Tibial nerve (tissue), 4 donors: ENCODE measurements at regions not wholly inside any gene's neighbourhood (a gene's known extent, or its start where the extent isn't known, plus 50 kb on each side); places are given as distances from the start of the nearest gene placed in this dataset.

ENCODE experiments used
- DNase-seq, 2 donors: peaks; one replicate each; pipeline ENCODE4 v3.0.0-alpha.2; 2019; ENCODE audit warnings: low spot score in 2 of 2
- H3K27ac ChIP-seq, 4 donors: fragments of 200-600 bp; sonication (generic) in 3 of 4; one replicate each; pipeline ENCODE4 v1.5.1; 2017 to 2019; ENCODE audit warnings: mild to moderate bottlenecking in 1 of 4
- H3K27me3 ChIP-seq, 2 donors: fragments of 200-600 bp; sonication (generic) in 1 of 2; one replicate each; pipeline versions ENCODE4 v1.5.1 to v1.6.0; 2017 to 2019
- H3K36me3 ChIP-seq, 3 donors: fragments of 200-600 bp; sonication (generic); one replicate each; pipeline ENCODE4 v1.5.1; 2018 to 2019
- H3K4me1 ChIP-seq, 4 donors: fragments of 200-600 bp; sonication (generic) in 3 of 4; one replicate each; pipeline ENCODE4 v1.5.1; 2017 to 2019
- H3K4me3 ChIP-seq, 4 donors: fragments of 200-600 bp; sonication (generic) in 3 of 4; one replicate each; pipeline ENCODE4 v1.5.1; 2017 to 2019; ENCODE audit warnings: mild to moderate bottlenecking in 1 of 4, moderate library complexity in 1 of 4
- H3K9me3 ChIP-seq, 4 donors: fragments of 200-600 bp; sonication (generic) in 3 of 4; one replicate each; pipeline ENCODE4 v1.5.1; 2017 to 2019
- EP300 ChIP-seq, 2 donors: sonication (generic); formaldehyde crosslinking; IDR thresholded peaks; one replicate each; pipeline ENCODE4 v1.6.1; 2017; ENCODE audit warnings: antibody characterized with exemption in 2 of 2, mild to moderate bottlenecking in 1 of 2
- POLR2A ChIP-seq, 2 donors: fragments of 450-650 bp; IDR thresholded peaks; one replicate each; pipeline ENCODE4 v1.6.1; 2017; ENCODE audit warnings: antibody characterized with exemption in 2 of 2, mild to moderate bottlenecking in 2 of 2, moderate library complexity in 2 of 2
- WGBS, 2 donors: methylation state at CpG; one replicate each; pipeline ENCODE4 v1.1.5; 2018; 5-methylcytosine and 5-hydroxymethylcytosine counted together
- TF ChIP-seq, protein P1 (sequence below), 5 experiments: fragments of 200-600 bp in 3 of 5; fragments of 450-650 bp in 2 of 5; sonication (generic) in 3 of 5; IDR thresholded peaks; one replicate each; pipeline ENCODE4 v1.5.1; 2016 to 2019; ENCODE audit warnings: antibody characterized with exemption in 5 of 5, mild to moderate bottlenecking in 3 of 5, moderate library complexity in 2 of 5

GRCh38 chr6:112690497-112691202 is 343.5 kb downstream of the RFPL4B start:
- DNase-seq: no peak
- peaks cover 0 to 3% (median 0%) of the 10 kb centered on the region in 4 donors for H3K9me3 ChIP-seq
- no peaks in the 10 kb centered on the region for H3K27me3 ChIP-seq
- no peak overlapping the region for H3K4me3 ChIP-seq
- TF ChIP-seq POLR2A (IDR thresholded peaks at IDR 0.05) (no peak), EP300 (IDR thresholded peaks at IDR 0.05) (no peak)
- TF ChIP-seq, protein P1, sequence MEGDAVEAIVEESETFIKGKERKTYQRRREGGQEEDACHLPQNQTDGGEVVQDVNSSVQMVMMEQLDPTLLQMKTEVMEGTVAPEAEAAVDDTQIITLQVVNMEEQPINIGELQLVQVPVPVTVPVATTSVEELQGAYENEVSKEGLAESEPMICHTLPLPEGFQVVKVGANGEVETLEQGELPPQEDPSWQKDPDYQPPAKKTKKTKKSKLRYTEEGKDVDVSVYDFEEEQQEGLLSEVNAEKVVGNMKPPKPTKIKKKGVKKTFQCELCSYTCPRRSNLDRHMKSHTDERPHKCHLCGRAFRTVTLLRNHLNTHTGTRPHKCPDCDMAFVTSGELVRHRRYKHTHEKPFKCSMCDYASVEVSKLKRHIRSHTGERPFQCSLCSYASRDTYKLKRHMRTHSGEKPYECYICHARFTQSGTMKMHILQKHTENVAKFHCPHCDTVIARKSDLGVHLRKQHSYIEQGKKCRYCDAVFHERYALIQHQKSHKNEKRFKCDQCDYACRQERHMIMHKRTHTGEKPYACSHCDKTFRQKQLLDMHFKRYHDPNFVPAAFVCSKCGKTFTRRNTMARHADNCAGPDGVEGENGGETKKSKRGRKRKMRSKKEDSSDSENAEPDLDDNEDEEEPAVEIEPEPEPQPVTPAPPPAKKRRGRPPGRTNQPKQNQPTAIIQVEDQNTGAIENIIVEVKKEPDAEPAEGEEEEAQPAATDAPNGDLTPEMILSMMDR (IDR thresholded peaks at IDR 0.05): no peak
- WGBS, 2 donors: 21 to 22% methylated on average over 6 of the region's 6 CpGs
- H3K36me3 ChIP-seq: no peaks in the 10 kb centered on the region
- peaks cover 0 to 18% (median 0%) of the 10 kb centered on the region in 4 donors for H3K4me1 ChIP-seq
- H3K27ac ChIP-seq: no peak overlapping the region

- H3K4me3 ChIP-seq: no peak overlapping the region
- H3K4me1 ChIP-seq: peaks cover 0 to 18% (median 0%) of the 10 kb centered on the region in 4 donors
- H3K9me3 ChIP-seq: peaks cover 0 to 3% (median 0%) of the 10 kb centered on the region in 4 donors
- H3K27me3 ChIP-seq: no peaks in the 10 kb centered on the region
- TF ChIP-seq EP300 (IDR thresholded peaks at IDR 0.05) (no peak), POLR2A (IDR thresholded peaks at IDR 0.05) (no peak)
- TF ChIP-seq, protein P1 (IDR thresholded peaks at IDR 0.05): no peak
- H3K36me3 ChIP-seq: no peaks in the 10 kb centered on the region
- peak in 1 of 2 donors; percentile 5 for DNase-seq
- no peak overlapping the region for H3K27ac ChIP-seq
- WGBS, 2 donors: 0 to 7% methylated on average over 1 of the region's 1 CpG
Measured at GRCh38 chr6:112691289-112691688, 344.2 kb downstream of the RFPL4B start.

GRCh38 chr6:112695001-112695400 is 347.9 kb downstream of the RFPL4B start:
- TF ChIP-seq POLR2A (IDR thresholded peaks at IDR 0.05): no peak
- TF ChIP-seq EP300 (IDR thresholded peaks at IDR 0.05): no peak
- TF ChIP-seq, protein P1 (IDR thresholded peaks at IDR 0.05): no peak
- DNase-seq: no peak
- Histone ChIP-seq H3K4me1 (peaks cover 0 to 17% (median 0%) of the 10 kb centered on the region in 4 donors), H3K27ac (no peak overlapping the region), H3K9me3 (no peaks in the 10 kb centered on the region), H3K4me3 (no peak overlapping the region), H3K27me3 (no peaks in the 10 kb centered on the region), H3K36me3 (no peaks in the 10 kb centered on the region)
- WGBS, 2 donors: 31 to 36% methylated on average over 2 of the region's 2 CpGs

GRCh38 chr6:112697265-112697664 is 350.1 kb downstream of the RFPL4B start:
- no peak overlapping the region for H3K27ac ChIP-seq
- no peaks in the 10 kb centered on the region for H3K36me3 ChIP-seq
- WGBS, 2 donors: 95 to 100% methylated on average over 4 of the region's 4 CpGs
- no peaks in the 10 kb centered on the region for H3K4me1 ChIP-seq
- TF ChIP-seq, protein P1 (IDR thresholded peaks at IDR 0.05): no peak
- TF ChIP-seq POLR2A (IDR thresholded peaks at IDR 0.05): no peak
- TF ChIP-seq EP300 (IDR thresholded peaks at IDR 0.05): no peak
- DNase-seq: no peak
- no peaks in the 10 kb centered on the region for H3K9me3 ChIP-seq
- H3K27me3 ChIP-seq: no peaks in the 10 kb centered on the region
- H3K4me3 ChIP-seq: no peak overlapping the region

GRCh38 chr6:112701201-112701600 is 354.1 kb downstream of the RFPL4B start:
- DNase-seq: peak in 1 of 2 donors; percentile 13
- Histone ChIP-seq H3K4me3 (no peak overlapping the region), H3K27ac (no peak overlapping the region), H3K9me3 (no peaks in the 10 kb centered on the region), H3K4me1 (no peaks in the 10 kb centered on the region), H3K36me3 (no peaks in the 10 kb centered on the region), H3K27me3 (no peaks in the 10 kb centered on the region)
- WGBS, 2 donors: 42 to 45% methylated on average over 5 of the region's 5 CpGs
- TF ChIP-seq EP300 (IDR thresholded peaks at IDR 0.05): no peak
- TF ChIP-seq, protein P1 (IDR thresholded peaks at IDR 0.05): no peak
- no peak for TF ChIP-seq POLR2A (IDR thresholded peaks at IDR 0.05)
